Astrocyte (in vitro differentiated cells and primary cell): ENCODE measurements at regions not wholly inside any gene's neighbourhood (a gene's known extent, or its start where the extent isn't known, plus 50 kb on each side); places are given as distances from the start of the nearest gene placed in this dataset.
A peak's percentile ranks its signal among the peaks of the same experiment; 100 is the strongest.

ENCODE experiments used
- DNase-seq: peaks from one replicate; pipeline ENCODE4 v3.0.0-alpha.2; 2010; ENCODE audit warnings: low read depth
- FAIRE-seq: peaks from 2 replicates; lab custom pipeline; 2011; peaks lifted over from hg19 to GRCh38; lab: Jason Lieb, UNC
- H2AFZ ChIP-seq: 2 replicates; pipeline ENCODE4 v1.6.0; 2012; ENCODE audit warnings: low read depth, low read length, inconsistent platforms
- H3K27ac ChIP-seq: 2 replicates; pipeline ENCODE4 v1.5.1; 2011; ENCODE audit warnings: low read depth, low read length, inconsistent platforms
- H3K27me3 ChIP-seq: 2 replicates; pipeline ENCODE4 v1.6.0; 2011; ENCODE audit warnings: low read length, inconsistent platforms; ENCODE audit not compliant: insufficient read depth
- H3K36me3 ChIP-seq: 2 replicates; pipeline ENCODE4 v1.5.1; 2011; ENCODE audit warnings: low read length, inconsistent platforms; ENCODE audit not compliant: insufficient read depth
- H3K4me1 ChIP-seq: 2 replicates; pipeline ENCODE4 v1.5.1; 2011; ENCODE audit warnings: low read length, inconsistent platforms; ENCODE audit not compliant: insufficient read depth
- H3K4me2 ChIP-seq: 2 replicates; pipeline ENCODE4 v1.6.0; 2012; ENCODE audit warnings: low read length, inconsistent platforms
- H3K4me3 ChIP-seq: 2 replicates; pipeline ENCODE4 v1.5.1; 2011; ENCODE audit warnings: low read depth, mild to moderate bottlenecking, low read length, inconsistent platforms; ENCODE audit not compliant: insufficient read depth
- H3K79me2 ChIP-seq: 2 replicates; pipeline ENCODE4 v1.6.0; 2012; ENCODE audit warnings: mild to moderate bottlenecking, low read length, inconsistent platforms; ENCODE audit not compliant: insufficient read depth
- H3K9ac ChIP-seq: 2 replicates; pipeline ENCODE4 v1.6.0; 2012; ENCODE audit warnings: mild to moderate bottlenecking, low read length, inconsistent platforms
- H3K9me3 ChIP-seq: 2 replicates; pipeline ENCODE4 v1.5.1; 2012; ENCODE audit warnings: low read depth, mild to moderate bottlenecking, low read length, inconsistent platforms; ENCODE audit not compliant: insufficient read depth
- H4K20me1 ChIP-seq: 2 replicates; pipeline ENCODE4 v1.6.0; 2012; ENCODE audit warnings: low read length, inconsistent platforms; ENCODE audit not compliant: insufficient read depth
- H3K27ac Mint-ChIP-seq: one replicate; pipeline ENCODE4 v1.8.0; 2021; ENCODE audit warnings: mild to moderate bottlenecking, mixed read lengths; ENCODE audit not compliant: unreplicated experiment
- H3K27me3 Mint-ChIP-seq: one replicate; pipeline ENCODE4 v1.8.0; 2021; ENCODE audit warnings: low read depth, mixed read lengths; ENCODE audit not compliant: unreplicated experiment
- H3K36me3 Mint-ChIP-seq: one replicate; pipeline ENCODE4 v1.8.0; 2021; ENCODE audit warnings: low read depth, mixed read lengths; ENCODE audit not compliant: unreplicated experiment
- H3K4me1 Mint-ChIP-seq: one replicate; pipeline ENCODE4 v1.8.0; 2021; ENCODE audit warnings: low read depth, mixed read lengths; ENCODE audit not compliant: unreplicated experiment
- H3K4me3 Mint-ChIP-seq: one replicate; pipeline ENCODE4 v1.8.0; 2021; ENCODE audit warnings: mild to moderate bottlenecking, moderate library complexity, mixed read lengths; ENCODE audit not compliant: unreplicated experiment
- H3K9me3 Mint-ChIP-seq: one replicate; pipeline ENCODE4 v1.8.0; 2021; ENCODE audit warnings: mild to moderate bottlenecking, mixed read lengths; ENCODE audit not compliant: unreplicated experiment
- CTCF ChIP-seq: IDR thresholded peaks from 2 replicates; pipeline ENCODE4 v1.5.1; 2011; ENCODE audit warnings: low read depth, mild to moderate bottlenecking, inconsistent platforms, low read length, moderate library complexity; ENCODE audit not compliant: insufficient read depth
- EZH2 ChIP-seq: IDR thresholded peaks from 2 replicates; pipeline ENCODE4 v1.6.1; 2012; ENCODE audit warnings: mild to moderate bottlenecking, low read length, inconsistent platforms; ENCODE audit not compliant: insufficient read depth

GRCh38 chr3:177482048-177482691 lies 284.9 kb upstream of the TBL1XR1 start:
- no peak for TF ChIP-seq EZH2
- TF ChIP-seq CTCF: no peak
- Histone ChIP-seq H2AFZ (no peak overlapping the region), H3K9ac (peak overlapping the region; percentile 11), H3K4me3 (no peak overlapping the region), H3K79me2 (no peaks in the 10 kb centered on the region), H3K36me3 (no peaks in the 10 kb centered on the region), H3K27me3 (no peaks in the 10 kb centered on the region), H3K9me3 (no peaks in the 10 kb centered on the region), H3K27ac (peak overlapping the region; percentile 30), H3K4me2 (no peak overlapping the region), H3K4me1 (peaks cover 11% of the 10 kb centered on the region), H4K20me1 (no peaks in the 10 kb centered on the region)
- Mint-ChIP-seq H3K4me3 (no peak overlapping the region), H3K9me3 (peaks cover 6% of the 10 kb centered on the region), H3K27ac (no peak overlapping the region), H3K36me3 (no peaks in the 10 kb centered on the region), H3K4me1 (peaks cover 21% of the 10 kb centered on the region), H3K27me3 (peaks cover 1% of the 10 kb centered on the region)
- DNase-seq (peak; percentile 88), FAIRE-seq (no peak)

GRCh38 chr3:177483182-177483967 lies 286.1 kb upstream of the TBL1XR1 start:
- Histone ChIP-seq H3K27me3 (no peaks in the 10 kb centered on the region), H3K4me3 (no peak overlapping the region), H3K4me1 (peaks cover 4% of the 10 kb centered on the region), H3K36me3 (no peaks in the 10 kb centered on the region), H3K79me2 (no peaks in the 10 kb centered on the region), H2AFZ (no peak overlapping the region), H3K4me2 (no peak overlapping the region), H3K9ac (no peak overlapping the region), H3K27ac (no peak overlapping the region), H4K20me1 (no peaks in the 10 kb centered on the region), H3K9me3 (no peaks in the 10 kb centered on the region)
- TF ChIP-seq EZH2 (no peak), CTCF (peak; percentile 18)
- Mint-ChIP-seq H3K9me3 (peaks cover 6% of the 10 kb centered on the region), H3K4me3 (no peak overlapping the region), H3K36me3 (no peaks in the 10 kb centered on the region), H3K4me1 (peaks cover 19% of the 10 kb centered on the region), H3K27me3 (peaks cover 1% of the 10 kb centered on the region), H3K27ac (no peak overlapping the region)
- FAIRE-seq: no peak
- DNase-seq: no peak

DNA sequence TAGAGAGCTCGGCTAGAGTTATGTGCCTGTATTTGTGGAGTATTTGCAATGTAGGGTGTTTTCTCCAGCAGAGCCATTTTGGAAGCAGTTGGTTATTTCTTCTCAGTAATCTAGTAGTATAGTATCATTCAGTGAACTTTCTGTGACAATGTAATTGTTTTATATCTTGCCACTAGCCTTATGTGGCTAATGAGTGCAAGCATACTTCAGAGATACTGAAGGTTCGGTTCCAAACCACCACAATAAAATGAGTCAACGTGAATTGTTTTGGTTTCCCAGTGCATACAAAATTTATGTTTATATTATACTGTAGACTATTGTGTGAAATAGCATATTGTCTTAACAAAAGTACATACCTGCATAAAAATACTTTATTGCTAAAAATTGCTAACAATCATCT lies 286.9 kb upstream of the TBL1XR1 start:
- Mint-ChIP-seq H3K9me3 (peaks cover 6% of the 10 kb centered on the region), H3K27ac (no peak overlapping the region), H3K4me3 (no peak overlapping the region), H3K4me1 (peaks cover 14% of the 10 kb centered on the region), H3K36me3 (no peaks in the 10 kb centered on the region), H3K27me3 (peaks cover 3% of the 10 kb centered on the region)
- H3K36me3 ChIP-seq: no peaks in the 10 kb centered on the region
- no peak overlapping the region for H3K27ac ChIP-seq
- no peaks in the 10 kb centered on the region for H3K79me2 ChIP-seq
- no peaks in the 10 kb centered on the region for H4K20me1 ChIP-seq
- no peak for FAIRE-seq
- no peak overlapping the region for H3K4me2 ChIP-seq
- no peak for TF ChIP-seq EZH2
- TF ChIP-seq CTCF: no peak
- DNase-seq: peak; percentile 38
- H2AFZ ChIP-seq: no peak overlapping the region
- H3K4me3 ChIP-seq: no peak overlapping the region
- no peaks in the 10 kb centered on the region for H3K9me3 ChIP-seq
- H3K4me1 ChIP-seq: peaks cover 1% of the 10 kb centered on the region
- H3K27me3 ChIP-seq: no peaks in the 10 kb centered on the region
- H3K9ac ChIP-seq: no peak overlapping the region
